Islet of Langerhans (tissue), 1 donor: ENCODE measurements at regions not wholly inside any gene's neighbourhood (a gene's known extent, or its start where the extent isn't known, plus 50 kb on each side); places are given as distances from the start of the nearest gene placed in this dataset.
A peak's percentile ranks its signal among the peaks of the same experiment; 100 is the strongest.
"Not testable (repeated sequence)": the region's sequence is repeated elsewhere in the genome, so short reads cannot be mapped to it uniquely, and the experiment has no call there.

ENCODE experiments used
- FAIRE-seq: peaks from one replicate; lab custom pipeline; 2011; peaks lifted over from hg19 to GRCh38; lab: Jason Lieb, UNC

DNA sequence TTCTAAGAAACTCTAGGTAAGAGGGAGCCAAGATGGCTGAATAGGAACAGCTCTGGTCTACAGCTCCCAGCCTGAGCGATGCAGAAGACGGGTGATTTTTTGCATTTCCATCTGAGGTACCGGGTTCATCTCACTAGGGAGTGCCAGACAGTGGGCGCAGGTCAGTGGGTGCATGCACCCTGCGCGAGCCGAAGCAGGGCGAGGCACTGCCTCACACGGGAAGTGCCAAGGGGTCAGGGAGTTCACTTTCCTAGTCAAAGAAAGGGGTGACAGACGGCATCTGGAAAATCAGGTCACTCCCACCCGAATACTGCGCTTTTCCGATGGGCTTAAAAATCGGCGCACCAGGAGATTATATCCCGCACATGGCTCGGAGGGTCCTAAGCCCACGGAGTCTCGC, 1796.7 kb upstream of the PCDH10 start:
- FAIRE-seq, result not testable (repeated sequence)

DNA sequence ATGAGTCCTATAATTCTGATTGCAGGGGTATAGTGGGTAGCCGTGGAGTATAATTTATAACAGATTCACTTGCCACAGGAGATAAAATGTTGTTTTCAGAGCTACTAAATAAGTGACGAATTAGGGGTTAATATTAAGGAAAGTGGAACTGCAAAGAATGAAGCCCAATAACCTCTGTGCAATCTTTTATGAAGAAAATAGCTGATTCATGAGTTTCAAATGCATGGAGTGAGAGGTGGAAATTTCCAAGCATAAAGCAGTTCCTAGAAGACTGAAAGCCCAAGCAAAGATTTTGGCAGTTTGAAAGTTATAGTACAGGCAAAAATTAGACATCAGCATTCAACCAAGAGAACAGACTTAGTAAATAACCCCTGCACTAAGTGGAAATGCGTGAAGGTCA, 1782.4 kb upstream of the PCDH10 start:
- FAIRE-seq, result no peak

DNA sequence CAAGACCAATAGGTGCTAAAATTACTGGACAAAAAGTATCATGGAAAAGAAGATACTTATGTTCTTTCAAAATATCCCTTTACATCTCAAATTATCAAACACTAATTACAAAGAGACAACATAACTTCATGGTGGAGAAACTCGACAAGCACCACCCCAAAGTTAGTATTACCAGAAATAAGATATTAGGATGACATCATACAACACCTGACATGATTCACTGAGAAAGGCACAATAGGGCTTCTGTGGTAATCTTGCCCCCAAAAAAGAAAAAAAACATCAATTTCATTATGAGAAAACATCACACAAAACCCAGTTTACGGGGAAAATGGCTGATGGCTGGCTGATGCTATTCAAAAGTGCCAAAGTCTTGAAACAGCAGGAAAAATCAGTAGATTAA, 1781.7 kb upstream of the PCDH10 start:
- no peak for FAIRE-seq

DNA sequence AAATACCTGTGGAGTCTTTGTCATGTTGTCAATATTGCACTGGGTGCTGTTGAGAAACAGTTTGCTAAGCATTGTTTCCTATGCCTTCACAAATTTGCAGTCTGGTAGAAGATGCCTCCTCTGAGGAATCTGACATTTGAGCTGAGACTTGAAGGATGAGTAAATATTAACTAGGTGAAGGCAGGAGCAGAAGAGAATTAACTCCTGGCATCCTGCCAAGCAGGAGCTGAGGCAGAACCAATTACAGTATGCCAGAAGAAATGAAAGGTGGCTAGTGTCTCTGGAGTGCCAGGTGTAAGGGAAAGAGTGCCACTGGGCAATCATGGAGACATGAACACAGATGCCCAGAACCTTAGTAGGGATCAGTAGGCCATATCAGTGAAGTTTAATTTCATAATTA, 1778.2 kb upstream of the PCDH10 start:
- no peak for FAIRE-seq

DNA sequence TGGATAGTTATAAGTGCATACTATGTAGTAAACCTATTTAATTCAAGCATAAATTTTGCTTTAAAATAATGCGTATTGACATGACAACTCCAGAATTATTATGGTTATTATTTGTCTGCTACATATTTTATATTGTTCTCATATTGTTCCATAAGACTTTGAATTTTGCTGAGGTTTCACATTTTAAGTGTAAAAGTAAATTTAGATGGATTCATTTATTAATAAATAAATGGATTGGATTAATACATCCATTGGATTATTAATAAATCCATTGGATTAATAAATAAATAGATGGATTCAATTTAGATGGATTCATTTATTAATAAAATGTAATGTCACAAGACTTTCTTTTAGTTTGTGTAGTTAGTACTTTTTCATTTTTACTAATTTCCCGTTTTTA, 1768.0 kb upstream of the PCDH10 start:
- no peak for FAIRE-seq

DNA sequence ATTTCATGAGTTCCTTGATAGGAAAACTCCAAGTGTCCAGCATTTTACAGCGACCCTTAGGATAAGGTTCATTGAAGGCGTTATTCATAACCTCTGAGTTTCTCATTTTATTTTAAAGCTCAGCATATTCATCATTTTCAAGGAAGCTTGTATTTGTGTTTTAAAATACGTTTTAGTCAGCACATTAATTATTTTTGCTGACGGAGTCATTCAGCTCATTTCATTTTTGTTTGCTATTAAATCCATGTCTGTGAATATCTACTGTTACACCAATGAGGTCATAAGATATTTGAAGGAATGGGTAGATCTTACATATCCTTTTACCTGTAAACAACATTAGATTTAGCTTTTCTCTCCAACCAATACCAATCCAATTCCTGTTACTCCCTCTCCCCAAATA, 1766.3 kb upstream of the PCDH10 start:
- peak; percentile 86 for FAIRE-seq

DNA sequence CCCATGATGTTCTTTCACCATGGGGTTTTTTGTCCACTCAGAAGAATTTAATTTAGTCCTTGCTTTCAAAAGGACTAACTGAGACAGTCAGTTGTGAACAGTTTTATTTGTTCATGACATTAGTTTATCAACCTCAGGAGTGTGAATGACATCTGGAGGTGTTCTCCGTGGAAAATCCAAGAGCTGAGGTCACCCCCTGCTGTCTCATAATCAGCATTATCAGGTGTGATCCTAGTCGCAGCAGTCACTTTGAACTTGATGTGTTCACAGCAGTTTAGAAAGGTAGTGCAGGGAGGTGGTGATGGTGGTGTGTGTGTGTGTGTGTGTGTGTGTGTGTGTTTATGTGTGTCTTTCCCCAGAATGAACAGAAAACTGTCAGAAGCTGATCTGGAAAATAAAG, 1760.8 kb upstream of the PCDH10 start:
- FAIRE-seq, result no peak

DNA sequence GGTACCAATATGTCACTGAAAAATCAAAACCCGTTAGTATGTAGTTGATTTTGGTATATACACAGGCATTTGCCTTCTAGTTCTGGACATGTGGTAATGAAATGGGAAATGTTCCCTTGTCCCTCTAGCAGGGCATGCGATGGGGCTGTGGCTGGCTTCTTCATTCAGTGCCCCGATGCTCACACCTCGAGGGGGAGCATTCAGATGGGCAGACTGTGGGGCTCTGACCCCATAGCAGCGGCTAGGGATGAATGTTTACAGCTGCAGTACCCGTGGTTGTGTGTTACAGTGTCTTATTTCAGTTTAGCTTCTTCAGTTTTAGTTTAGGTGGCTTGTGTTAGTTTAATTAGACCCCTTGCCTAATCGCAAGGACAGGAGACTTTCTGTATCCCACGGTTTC, 1741.0 kb upstream of the PCDH10 start:
- no peak for FAIRE-seq

DNA sequence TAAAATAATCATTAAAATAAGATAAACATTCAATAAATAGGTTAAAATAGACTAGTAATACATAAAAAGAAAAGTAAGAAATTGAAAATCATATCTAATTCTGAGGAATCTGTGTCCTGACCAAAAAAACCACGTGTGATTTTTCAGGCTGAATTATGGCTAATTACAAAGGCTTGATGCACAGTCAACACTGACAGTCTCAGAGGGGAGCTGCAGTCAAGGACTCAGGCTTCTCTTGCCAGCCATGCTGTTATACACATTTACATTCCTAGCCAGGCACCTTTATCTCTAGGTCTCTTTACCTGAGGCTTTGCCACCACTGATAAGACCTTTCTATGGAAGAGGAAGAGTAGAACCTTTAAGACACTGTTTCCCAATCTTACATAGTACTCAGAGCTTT, 1737.7 kb upstream of the PCDH10 start:
- no peak for FAIRE-seq

DNA sequence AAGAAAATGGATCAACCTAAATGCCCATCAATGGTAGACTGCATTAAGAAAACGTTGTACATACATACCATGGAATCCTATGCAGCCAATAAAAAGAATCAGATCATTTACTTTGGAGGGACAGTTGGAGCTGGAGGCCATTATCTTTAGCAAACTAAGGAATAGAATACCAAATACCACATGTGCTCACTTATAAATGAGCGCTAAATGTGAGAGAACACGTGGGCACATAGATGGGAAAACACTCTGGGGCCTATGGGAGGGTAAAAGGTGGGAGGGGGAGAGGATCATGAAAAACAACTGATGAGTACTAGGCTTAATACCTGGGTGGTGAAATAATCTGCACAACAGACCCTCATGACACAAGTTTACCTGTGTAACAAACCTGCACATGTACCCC, 1729.9 kb upstream of the PCDH10 start:
- FAIRE-seq, result no peak

DNA sequence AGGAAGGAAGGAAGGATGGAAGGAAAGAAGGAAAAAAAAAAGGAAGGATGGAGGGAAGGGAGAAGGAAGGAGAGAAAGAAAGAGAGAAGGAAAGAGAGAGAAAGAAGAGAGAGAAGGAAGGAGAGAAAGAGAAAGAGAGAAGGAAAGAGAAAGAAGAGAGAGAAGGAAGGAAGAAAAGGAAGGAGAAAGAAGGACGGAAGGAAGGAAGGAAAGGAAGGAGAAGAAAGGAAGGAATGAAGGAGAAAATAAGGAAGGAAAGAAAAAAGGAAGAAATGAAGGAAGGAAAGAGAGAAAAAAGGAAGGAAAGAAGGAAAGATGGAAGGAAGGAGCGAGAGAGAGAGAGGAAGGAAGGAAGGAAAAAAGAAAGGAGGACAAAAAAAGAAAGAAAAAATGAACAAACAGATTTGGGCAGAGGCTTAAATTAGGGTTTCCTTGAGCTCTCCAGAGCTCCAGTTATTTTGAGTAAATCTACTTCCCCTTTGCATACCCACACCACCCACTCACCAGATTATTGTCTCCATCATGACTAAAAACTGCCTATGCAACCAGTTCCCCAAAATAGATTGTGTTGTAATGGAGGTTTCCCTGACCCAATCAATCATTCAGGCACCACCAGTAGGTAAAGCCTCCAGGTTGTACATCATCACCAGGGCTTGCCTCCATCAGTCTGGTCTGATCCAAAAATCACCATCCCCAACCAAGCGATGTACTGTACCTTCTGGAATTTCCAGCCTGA, 1722.9 kb upstream of the PCDH10 start:
- no peak for FAIRE-seq

DNA sequence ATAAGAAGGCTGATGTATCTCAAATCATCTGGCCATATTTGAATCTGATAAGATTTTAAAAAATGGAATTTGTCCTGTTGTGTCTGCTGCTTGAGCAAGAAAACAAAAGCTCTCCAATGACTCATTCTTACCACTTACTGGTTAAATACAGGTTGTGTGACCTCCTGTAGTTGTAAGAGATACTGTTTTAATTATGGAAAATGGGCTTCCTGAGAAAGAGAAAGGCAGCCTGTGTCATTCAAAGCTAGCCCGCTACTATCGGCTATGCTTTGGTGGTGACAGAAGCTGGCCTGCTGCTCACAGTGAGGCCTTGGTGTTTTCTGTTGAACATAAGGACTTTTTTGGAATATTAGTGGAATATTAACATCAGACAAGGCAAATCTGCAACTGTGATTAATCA, 1722.1 kb upstream of the PCDH10 start:
- no peak for FAIRE-seq

DNA sequence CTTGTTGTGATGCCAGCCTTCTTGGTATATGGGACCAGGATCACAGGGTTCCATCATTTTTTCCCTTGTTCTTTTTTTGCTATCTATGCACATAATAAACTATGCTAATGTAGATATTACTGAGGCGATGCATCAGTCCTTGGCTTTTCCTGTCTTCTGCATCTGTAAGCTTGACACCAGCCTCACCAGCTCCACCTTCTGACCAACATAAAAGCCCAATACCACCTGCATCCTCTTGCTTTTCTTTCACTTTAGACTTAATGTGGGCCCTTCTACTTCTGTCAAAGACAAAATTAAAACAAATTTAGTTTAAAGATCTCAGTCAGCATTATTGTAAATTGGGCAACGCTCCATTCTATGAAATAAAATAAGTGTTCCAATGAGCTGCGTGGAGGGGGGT, 1718.8 kb upstream of the PCDH10 start:
- FAIRE-seq, result no peak

DNA sequence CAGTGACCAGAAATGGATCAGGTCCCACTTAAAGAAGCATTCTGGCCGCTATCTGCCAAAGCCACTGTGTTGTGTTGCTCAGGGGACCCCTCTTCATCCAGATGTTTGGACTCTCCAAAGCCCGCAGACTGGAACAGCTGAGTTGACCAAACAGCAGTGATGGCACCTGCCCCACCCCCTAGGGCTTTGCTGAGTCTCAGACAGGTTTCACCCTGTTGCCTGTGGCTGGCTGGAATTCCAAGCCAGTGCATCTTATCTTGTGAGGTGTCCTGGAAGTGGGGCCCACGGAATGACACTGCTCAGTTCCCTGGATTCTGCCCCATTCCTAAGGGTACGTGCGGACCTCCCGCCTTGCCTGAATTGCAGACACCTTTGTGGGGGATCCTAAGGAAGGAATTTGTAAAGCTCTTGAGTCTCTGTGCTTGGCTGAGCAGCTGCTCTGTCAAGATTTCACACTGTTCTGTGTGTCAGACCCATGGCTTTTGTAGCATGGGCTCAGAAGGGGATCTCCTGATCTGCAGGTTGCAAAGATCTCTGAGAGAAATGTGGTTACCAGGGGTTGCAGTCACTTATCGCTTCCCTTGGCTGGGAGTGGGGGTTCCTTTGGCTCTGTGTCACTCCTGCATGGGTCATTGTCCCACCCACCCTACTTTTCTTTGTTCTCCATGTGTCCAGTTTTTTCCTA, 1707.9 kb upstream of the PCDH10 start:
- no peak for FAIRE-seq

DNA sequence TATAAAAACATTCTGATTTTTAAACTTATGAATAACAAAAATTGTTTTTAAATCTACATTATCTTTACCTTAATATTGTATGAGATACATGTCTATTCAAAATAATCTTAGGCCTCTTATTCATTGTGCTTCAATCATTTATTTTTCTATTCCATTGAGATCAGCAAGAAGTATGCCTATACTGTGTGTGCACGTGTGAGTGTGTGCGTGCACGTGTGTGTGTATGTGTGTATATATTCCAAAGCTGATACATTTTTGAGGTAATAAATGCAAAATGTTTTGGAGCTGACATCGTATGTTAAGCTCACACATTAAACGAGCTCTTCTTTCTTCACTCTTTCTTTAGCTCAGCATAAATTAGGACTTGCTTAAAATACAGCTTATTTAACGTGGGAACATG, 1701.2 kb upstream of the PCDH10 start:
- no peak for FAIRE-seq

DNA sequence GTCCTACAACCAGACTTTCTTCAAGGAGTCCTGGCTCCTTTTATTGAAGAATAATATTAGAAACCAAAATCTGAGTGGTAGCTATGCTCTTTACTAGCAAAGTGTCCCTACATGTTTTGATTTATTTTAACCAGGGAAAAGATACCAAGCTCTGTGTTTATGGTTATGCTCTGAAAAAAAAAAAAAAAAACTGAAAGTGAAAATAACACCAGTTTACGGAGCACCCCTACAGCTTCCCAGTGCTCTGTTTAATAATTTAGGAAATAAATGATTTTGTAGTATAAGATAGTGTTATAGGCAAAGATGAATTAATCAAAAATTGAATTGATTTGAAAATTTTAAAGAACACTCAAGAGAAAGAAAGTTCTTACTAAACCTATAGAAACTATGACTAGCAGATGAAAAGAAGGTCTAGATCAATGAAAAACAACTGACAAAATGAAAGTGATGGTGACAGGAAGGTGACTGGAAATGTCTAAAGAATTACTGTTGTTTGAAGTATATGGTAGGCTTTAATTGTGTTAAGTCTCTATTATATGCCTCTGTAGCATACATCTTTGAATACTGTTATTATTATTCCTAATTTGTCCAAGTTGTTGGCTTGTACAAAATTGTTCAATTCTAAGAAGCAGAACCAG, 1698.4 kb upstream of the PCDH10 start:
- no peak for FAIRE-seq

DNA sequence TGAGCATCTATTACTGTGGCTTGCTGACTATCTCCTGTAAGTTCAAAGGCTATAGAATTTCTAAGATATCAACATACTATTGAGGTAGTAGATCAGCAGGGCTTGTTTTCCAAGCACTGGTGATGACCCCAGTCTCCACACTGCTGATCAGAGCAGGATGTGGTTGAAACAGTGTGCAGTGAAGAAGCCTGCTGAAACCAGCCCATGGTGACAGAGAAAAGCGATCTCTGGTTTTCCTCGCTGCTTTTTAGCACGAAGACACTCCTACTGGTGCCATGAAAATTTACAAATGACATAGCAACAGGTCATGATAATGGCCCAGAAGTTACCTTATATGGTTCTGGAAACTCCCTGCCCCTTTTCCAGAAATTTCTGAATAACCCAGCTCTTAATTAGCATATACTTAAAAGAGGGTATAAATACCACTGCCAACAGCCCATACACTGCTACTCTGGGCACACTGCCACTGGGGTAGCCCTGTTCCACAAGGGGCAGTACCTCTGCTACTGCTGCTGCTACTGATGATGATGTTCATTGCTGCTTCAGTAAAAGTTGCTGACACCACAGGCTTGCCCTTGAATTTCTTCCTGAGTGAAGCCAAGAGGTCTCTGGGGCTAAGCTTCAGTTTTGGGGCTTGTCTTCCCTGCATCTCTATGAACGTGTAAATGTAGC, 1689.5 kb upstream of the PCDH10 start:
- FAIRE-seq, result no peak

DNA sequence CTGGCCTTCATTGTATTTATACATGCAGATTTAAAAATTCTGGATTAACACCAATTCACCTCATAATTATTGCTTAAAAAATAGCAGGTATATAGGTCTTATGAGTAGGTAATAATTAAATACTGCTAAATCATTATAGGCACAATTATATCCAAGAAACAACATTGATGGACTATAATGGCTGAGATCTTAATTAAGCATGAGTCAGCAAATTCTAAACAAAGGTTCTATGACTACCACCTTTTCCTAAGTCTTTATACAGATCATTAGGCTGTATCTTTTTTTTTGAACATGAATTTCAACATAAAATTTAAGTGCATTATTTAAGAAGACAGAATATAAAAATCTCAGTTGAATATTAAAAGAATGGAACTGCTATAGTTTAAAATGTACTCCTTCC, 1678.7 kb upstream of the PCDH10 start:
- FAIRE-seq, result no peak

DNA sequence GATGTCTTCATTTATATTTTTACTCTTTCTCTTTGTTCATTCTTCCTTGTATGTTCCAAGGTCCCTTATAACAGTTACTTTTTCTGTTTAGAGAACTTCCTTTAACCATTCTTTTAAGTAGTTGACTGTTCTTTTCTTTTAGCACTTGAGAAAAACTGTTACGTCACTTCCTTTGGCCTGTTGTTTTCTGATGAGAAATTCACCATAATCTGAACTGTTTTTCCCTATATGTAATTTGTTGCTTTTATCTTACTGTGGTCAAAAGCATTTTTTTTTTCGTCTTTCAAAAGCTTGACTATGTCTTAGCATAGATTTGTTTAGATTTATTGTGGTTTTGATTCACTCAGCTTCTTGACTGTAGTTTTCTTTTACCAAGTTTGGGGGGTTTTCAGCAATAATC, 1660.3 kb upstream of the PCDH10 start:
- no peak for FAIRE-seq

DNA sequence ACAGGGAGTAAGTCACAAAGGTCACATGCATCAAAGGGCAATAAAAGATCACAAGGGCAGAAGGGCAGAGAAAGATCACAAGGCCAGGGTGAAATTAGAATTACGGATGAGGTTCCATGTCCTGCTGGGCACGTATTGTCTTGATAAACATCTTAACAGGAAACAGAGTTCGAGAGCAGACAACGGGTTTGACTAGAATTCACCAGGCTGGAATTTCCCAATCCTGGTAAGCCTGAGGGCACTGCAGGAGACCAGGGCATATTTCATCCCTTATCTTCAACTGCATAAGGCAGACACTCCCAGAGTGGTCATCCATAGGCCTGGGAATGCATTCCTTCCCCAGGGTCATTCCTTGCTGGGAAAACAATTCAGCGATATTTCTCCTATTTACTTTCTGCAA, 1652.9 kb upstream of the PCDH10 start:
- not testable (repeated sequence) for FAIRE-seq

DNA sequence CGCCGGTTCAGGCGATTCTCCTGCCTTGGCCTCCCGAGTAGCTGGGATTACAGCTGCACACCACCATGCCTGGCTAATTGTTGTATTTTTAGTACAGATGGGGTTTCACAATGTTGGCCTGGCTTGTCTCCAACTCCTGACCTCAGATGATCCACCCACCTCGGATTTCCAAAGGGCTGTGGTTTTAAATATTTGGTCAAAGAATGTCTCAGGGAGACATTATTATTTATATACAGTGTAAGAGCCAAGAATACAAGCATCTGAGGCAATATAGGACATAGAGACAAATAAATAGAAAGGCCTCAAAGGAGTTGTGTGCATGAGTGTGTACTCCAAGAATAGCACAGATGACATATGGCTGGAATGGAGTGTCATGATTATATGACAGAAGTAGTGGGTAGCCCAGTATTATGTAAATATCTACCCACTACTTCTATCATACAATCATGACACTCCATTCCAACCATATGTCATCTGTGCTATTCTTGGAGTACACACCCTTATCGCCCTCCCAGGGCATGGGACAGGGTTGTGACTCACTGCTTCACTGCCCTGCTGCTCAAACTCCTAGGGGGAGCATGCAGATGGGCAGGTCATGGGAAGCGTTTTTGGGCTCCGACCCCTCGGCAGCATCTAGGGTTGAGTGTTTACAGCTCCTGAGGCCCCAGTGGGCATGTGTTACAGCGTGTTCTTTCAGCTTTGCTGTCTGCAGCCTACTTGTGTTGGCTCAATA, 1649.8 kb upstream of the PCDH10 start:
- FAIRE-seq, result no peak

DNA sequence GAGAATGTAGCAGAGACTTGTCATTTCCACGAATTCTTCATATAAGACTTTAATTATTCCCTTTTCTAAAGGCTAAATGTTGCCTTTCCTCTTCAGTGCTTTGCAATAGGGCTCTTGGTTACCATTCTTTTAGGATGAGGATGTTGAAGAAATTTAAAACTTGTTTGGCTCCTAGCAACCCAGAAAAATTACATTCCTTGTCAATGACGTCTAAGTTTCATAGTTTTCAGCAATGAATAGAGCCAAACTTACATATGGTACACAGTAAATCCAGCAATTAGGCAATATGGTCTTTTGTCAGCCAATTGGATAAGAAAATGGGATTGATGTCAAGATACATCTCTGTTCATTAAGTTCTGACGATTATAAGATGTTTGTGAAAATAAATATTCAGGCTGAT, 1639.6 kb upstream of the PCDH10 start:
- no peak for FAIRE-seq

DNA sequence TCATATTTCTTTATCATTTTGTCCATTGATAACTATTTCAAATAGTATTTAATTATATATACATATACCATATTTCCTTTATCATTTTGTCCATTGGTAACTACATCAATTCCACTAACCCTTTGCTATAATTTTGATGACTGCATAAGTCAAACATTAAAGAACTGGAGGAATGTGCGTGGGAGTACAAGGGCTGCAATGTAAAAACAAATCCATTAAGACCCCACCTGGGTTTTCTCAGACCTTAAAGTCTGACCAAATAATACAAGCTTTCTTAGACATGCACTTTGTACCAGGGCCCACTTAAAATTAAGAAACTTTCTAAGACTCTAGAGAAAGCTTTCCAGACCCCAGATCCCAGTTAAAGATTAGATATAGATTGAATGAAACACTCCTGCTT, 1622.4 kb upstream of the PCDH10 start:
- no peak for FAIRE-seq
